H9 (cell line): ENCODE measurements at regions not wholly inside any gene's neighbourhood (a gene's known extent, or its start where the extent isn't known, plus 50 kb on each side); places are given as distances from the start of the nearest gene placed in this dataset.

Experiments
- DNase-seq: peaks from one replicate; pipeline ENCODE4 v3.0.0-alpha.2; 2017
- H2AFZ ChIP-seq: one replicate; pipeline ENCODE4 v1.6.1; 2013; ENCODE audit warnings: mild to moderate bottlenecking, low read length, control low read depth, moderate library complexity
- H2AK5ac ChIP-seq: 2 replicates; pipeline ENCODE4 v1.6.1; 2013; ENCODE audit warnings: low read length, control low read depth, mixed read lengths; ENCODE audit not compliant: insufficient read length
- H2BK120ac ChIP-seq: one replicate; pipeline ENCODE4 v1.6.1; 2013; ENCODE audit warnings: low read depth, mild to moderate bottlenecking, low read length, control low read depth, inconsistent platforms; ENCODE audit not compliant: poor library complexity, severe bottlenecking
- H2BK12ac ChIP-seq: 2 replicates; pipeline ENCODE4 v1.6.1; 2013; ENCODE audit warnings: low read length, control low read depth, mixed read lengths, low read depth; ENCODE audit not compliant: insufficient read length
- H2BK15ac ChIP-seq: 2 replicates; pipeline ENCODE4 v1.6.1; 2013; ENCODE audit warnings: low read depth, low read length, control low read depth
- H2BK20ac ChIP-seq: one replicate; pipeline ENCODE4 v1.6.1; 2013; ENCODE audit warnings: low read depth, mild to moderate bottlenecking, low read length, control low read depth, inconsistent platforms; ENCODE audit not compliant: poor library complexity, severe bottlenecking
- H2BK5ac ChIP-seq: 2 replicates; pipeline ENCODE4 v1.6.1; 2013; ENCODE audit warnings: low read length, control low read depth, mixed read lengths; ENCODE audit not compliant: insufficient read length
- H3K14ac ChIP-seq: 2 replicates; pipeline ENCODE4 v1.6.1; 2013; ENCODE audit warnings: low read length, control low read depth; ENCODE audit not compliant: insufficient read depth
- H3K18ac ChIP-seq: 2 replicates; pipeline ENCODE4 v1.6.1; 2013; ENCODE audit warnings: low read depth, mild to moderate bottlenecking, mixed read lengths, low read length, control low read depth; ENCODE audit not compliant: insufficient read length
- H3K23ac ChIP-seq: 2 replicates; pipeline ENCODE4 v1.6.1; 2013; ENCODE audit warnings: low read length, control low read depth, mixed read lengths, low read depth; ENCODE audit not compliant: insufficient read length
- H3K23me2 ChIP-seq: 2 replicates; pipeline ENCODE4 v1.6.1; 2013; ENCODE audit warnings: low read depth, mild to moderate bottlenecking, mixed read lengths, low read length, control low read depth; ENCODE audit not compliant: insufficient read length, poor library complexity, severe bottlenecking
- H3K27ac ChIP-seq: 2 replicates; pipeline ENCODE4 v1.5.1; 2013; ENCODE audit warnings: low read length, control low read depth, mixed read lengths, low read depth; ENCODE audit not compliant: insufficient read length
- H3K27me3 ChIP-seq: 2 replicates; pipeline ENCODE4 v1.6.1; 2013; ENCODE audit warnings: low read length, control low read depth, inconsistent platforms; ENCODE audit not compliant: insufficient read depth
- H3K4ac ChIP-seq: 2 replicates; pipeline ENCODE4 v1.6.1; 2013; ENCODE audit warnings: low read depth, mild to moderate bottlenecking, control low read depth, inconsistent platforms, low read length, moderate library complexity
- H3K4me1 ChIP-seq: 2 replicates; pipeline ENCODE4 v1.6.1; 2013; ENCODE audit warnings: low read length, control low read depth, inconsistent platforms; ENCODE audit not compliant: insufficient read depth
- H3K4me2 ChIP-seq: 2 replicates; pipeline ENCODE4 v1.6.1; 2013; ENCODE audit warnings: low read length, control low read depth, mixed read lengths; ENCODE audit not compliant: insufficient read length, insufficient read depth
- H3K56ac ChIP-seq: 2 replicates; pipeline ENCODE4 v1.6.1; 2013; ENCODE audit warnings: low read depth, mild to moderate bottlenecking, mixed read lengths, low read length, control low read depth; ENCODE audit not compliant: insufficient read length
- H3K79me1 ChIP-seq: 2 replicates; pipeline ENCODE4 v1.6.1; 2013; ENCODE audit warnings: low read depth, mild to moderate bottlenecking, moderate library complexity, low read length, control low read depth, inconsistent platforms; ENCODE audit not compliant: insufficient read depth, poor library complexity, severe bottlenecking
- H3K79me2 ChIP-seq: 2 replicates; pipeline ENCODE4 v1.6.1; 2013; ENCODE audit warnings: low read length, control low read depth, inconsistent platforms; ENCODE audit not compliant: insufficient read depth
- H3K9ac ChIP-seq: 2 replicates; pipeline ENCODE4 v1.6.1; 2013; ENCODE audit warnings: low read length, control low read depth, mixed read lengths; ENCODE audit not compliant: insufficient read length; ENCODE audit errors: extremely low read depth
- H3K9me3 ChIP-seq: one replicate; pipeline ENCODE4 v1.6.1; 2013; ENCODE audit warnings: low read depth, low read length, inconsistent platforms; ENCODE audit not compliant: control insufficient read depth
- H3T11ph ChIP-seq: one replicate; pipeline ENCODE4 v1.6.1; 2013; ENCODE audit warnings: mild to moderate bottlenecking, low read length, control low read depth, inconsistent platforms
- H4K20me1 ChIP-seq: one replicate; pipeline ENCODE4 v1.6.1; 2013; ENCODE audit not compliant: control insufficient read depth, insufficient read length, insufficient read depth
- H4K5ac ChIP-seq: 2 replicates; pipeline ENCODE4 v1.6.1; 2013; ENCODE audit warnings: low read depth, mild to moderate bottlenecking, mixed read lengths, low read length, control low read depth; ENCODE audit not compliant: insufficient read length
- H4K8ac ChIP-seq: replicated peaks from 2 replicates; pipeline ENCODE4 v1.6.1; 2013; ENCODE audit warnings: low read length, control low read depth, mixed read lengths, low read depth; ENCODE audit not compliant: insufficient read length
- H4K91ac ChIP-seq: 2 replicates; pipeline ENCODE4 v1.6.1; 2013; ENCODE audit warnings: low read depth, mild to moderate bottlenecking, moderate library complexity, mixed read lengths, low read length, control low read depth; ENCODE audit not compliant: insufficient read length
- H3K27ac Mint-ChIP-seq, 3 experiments: 2 replicates in 2 of 3; 3 replicates in 1 of 3; pipeline ENCODE4 v1.8.0; 2020 to 2021; ENCODE audit warnings: mixed read lengths in 3 of 3, mild to moderate bottlenecking in 1 of 3, moderate library complexity in 1 of 3
- H3K27me3 Mint-ChIP-seq: 2 replicates; pipeline ENCODE4 v1.8.0; 2021; ENCODE audit warnings: low read depth, mild to moderate bottlenecking, moderate library complexity, mixed read lengths
- H3K36me3 Mint-ChIP-seq, 3 experiments: 2 replicates in 2 of 3; 3 replicates in 1 of 3; pipeline ENCODE4 v1.8.0; 2020 to 2021; ENCODE audit warnings: low read depth in 3 of 3, mixed read lengths in 3 of 3; ENCODE audit not compliant: insufficient read depth in 1 of 3
- H3K4me1 Mint-ChIP-seq, 2 experiments: 2 replicates each; pipeline ENCODE4 v1.8.0; 2020; ENCODE audit warnings: mixed read lengths in 2 of 2
- H3K4me3 Mint-ChIP-seq, 2 experiments: 2 replicates in 1 of 2; 3 replicates in 1 of 2; pipeline ENCODE4 v1.8.0; 2020 to 2021; ENCODE audit warnings: mild to moderate bottlenecking in 2 of 2, mixed read lengths in 2 of 2, moderate library complexity in 1 of 2
- H3K9me3 Mint-ChIP-seq, 2 experiments: 2 replicates in 1 of 2; 3 replicates in 1 of 2; pipeline ENCODE4 v1.8.0; 2020; ENCODE audit warnings: mild to moderate bottlenecking in 2 of 2, mixed read lengths in 2 of 2, moderate library complexity in 1 of 2
- CTCF ChIP-seq: fragments of 200-600 bp; sonication (generic); conservative IDR thresholded peaks from 3 replicates; pipeline ENCODE4 v1.8.0; 2021; ENCODE audit warnings: antibody characterized with exemption, mild to moderate bottlenecking

DNA sequence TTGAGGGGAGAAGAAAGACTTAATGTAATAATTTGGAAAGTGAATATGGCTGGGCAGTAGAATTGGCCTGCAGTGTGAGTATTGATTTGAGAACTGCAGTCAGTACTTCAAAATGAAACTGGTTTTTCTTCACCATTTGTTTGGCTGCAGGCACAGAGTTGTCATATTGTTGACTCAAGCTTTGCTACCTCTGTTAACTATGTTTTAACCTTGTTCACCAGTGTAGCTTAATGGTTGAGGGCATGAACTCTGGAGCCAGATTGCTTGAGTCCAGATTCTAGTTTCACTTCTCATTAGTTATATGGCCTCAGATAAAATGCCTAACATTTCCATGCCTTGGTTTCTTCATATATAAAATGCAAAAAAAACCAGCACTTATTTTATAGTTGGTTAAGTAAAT is 64.1 kb downstream of the CFAP44 start:
- H3K4me3 Mint-ChIP-seq, result no peak overlapping the region

More for the DNA sequence above, 64.1 kb downstream of the CFAP44 start:
- Mint-ChIP-seq H3K9me3 (no peaks in the 10 kb centered on the region; a peak in 1 of 5 replicates), H3K27me3 (no peaks in the 10 kb centered on the region), H3K4me1 (no peaks in the 10 kb centered on the region), H3K36me3 (no peaks in the 10 kb centered on the region), H3K27ac (no peak overlapping the region)
- no peak overlapping the region for H4K8ac ChIP-seq
- no peak overlapping the region for H4K5ac ChIP-seq
- H3K4me1 ChIP-seq, result no peaks in the 10 kb centered on the region
- no peaks in the 10 kb centered on the region for H3K9me3 ChIP-seq
- no peak overlapping the region for H3K4me2 ChIP-seq
- H2BK20ac ChIP-seq, result no peak overlapping the region
- H2AFZ ChIP-seq, result no peak overlapping the region
- H3K23ac ChIP-seq, result no peak overlapping the region
- no peak overlapping the region for H3K56ac ChIP-seq
- no peak overlapping the region for H3K9ac ChIP-seq
- H3K79me1 ChIP-seq, result no peaks in the 10 kb centered on the region
- H2BK15ac ChIP-seq, result no peak overlapping the region
- no peak for TF ChIP-seq CTCF
- H3K18ac ChIP-seq, result no peak overlapping the region
- no peak overlapping the region for H2BK12ac ChIP-seq
- no peak for DNase-seq
- H2BK5ac ChIP-seq, result no peak overlapping the region
- H4K20me1 ChIP-seq, result no peaks in the 10 kb centered on the region
- no peaks in the 10 kb centered on the region for H3K79me2 ChIP-seq
- no peak overlapping the region for H3K27ac ChIP-seq
- H3K4ac ChIP-seq, result no peak overlapping the region
- H3K14ac ChIP-seq, result no peak overlapping the region
- no peaks in the 10 kb centered on the region for H3K23me2 ChIP-seq
- H3K27me3 ChIP-seq, result no peaks in the 10 kb centered on the region
- no peak overlapping the region for H3T11ph ChIP-seq
- no peak overlapping the region for H4K91ac ChIP-seq
- no peak overlapping the region for H2BK120ac ChIP-seq
- H2AK5ac ChIP-seq, result no peak overlapping the region
